Activated CD4-positive, CD25-positive, alpha-beta regulatory T cell treated with anti-CD3 and anti-CD28 coated beads, Interleukin-2, amount 50 U/mL, for 72 hours (primary cell): ENCODE measurements at regions not wholly inside any gene's neighbourhood (a gene's known extent, or its start where the extent isn't known, plus 50 kb on each side); places are given as distances from the start of the nearest gene placed in this dataset.
"Not testable (repeated sequence)": the region's sequence is repeated elsewhere in the genome, so short reads cannot be mapped to it uniquely, and the experiment has no call there.

ENCODE experiments used
- DNase-seq: peaks from one replicate; pipeline ENCODE4 v3.0.0; 2021

- no peak for DNase-seq
Measured at GRCh38 chr6:48706310-48706709, 595.3 kb upstream of the PTCHD4 start.

DNA sequence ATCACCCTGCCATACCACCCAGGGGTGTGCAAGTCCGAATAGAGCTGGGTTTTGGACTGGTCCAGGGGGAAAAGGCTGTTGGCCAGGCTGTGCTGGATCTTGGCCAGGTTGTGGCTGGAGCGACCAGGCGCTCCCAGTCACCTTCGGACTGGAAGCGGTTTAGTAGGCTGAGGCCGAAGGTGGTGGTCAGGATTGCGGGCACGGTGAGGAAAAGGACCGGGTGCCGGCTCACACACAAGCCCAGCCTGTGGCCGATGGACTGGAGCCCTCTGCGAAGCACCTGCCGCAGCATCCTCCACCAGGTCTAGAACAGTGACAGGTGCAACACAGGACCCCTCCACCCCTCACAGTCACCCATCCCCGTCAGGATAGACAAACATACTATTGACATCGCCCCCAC lies 590.6 kb upstream of the PTCHD4 start:
- no peak for DNase-seq

DNA sequence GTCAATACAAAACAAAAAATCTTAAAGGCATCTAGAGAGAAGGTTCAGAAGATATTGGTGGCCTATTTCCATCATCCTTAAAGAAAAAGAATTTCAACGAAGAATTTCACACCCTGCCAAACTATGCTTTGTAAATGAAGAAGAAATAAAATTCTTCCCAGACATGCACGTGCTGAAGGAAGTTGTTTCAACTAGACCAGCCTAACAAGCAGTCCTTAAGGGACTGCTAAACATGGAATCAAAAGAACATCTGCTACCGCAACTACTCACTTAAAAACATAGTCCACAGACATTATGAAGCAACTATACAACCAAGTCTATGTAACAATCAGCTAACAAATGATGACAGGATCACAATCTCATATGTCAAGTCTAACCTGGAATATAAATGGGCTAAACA lies 584.9 kb upstream of the PTCHD4 start:
- no peak for DNase-seq

- DNase-seq = no peak
Measured at GRCh38 chr6:48691420-48691819, 580.4 kb upstream of the PTCHD4 start.

- DNase-seq = no peak
Measured at GRCh38 chr6:48689498-48689897, 578.5 kb upstream of the PTCHD4 start.

GRCh38 chr6:48678390-48678789 lies 567.4 kb upstream of the PTCHD4 start:
- DNase-seq = no peak

DNA sequence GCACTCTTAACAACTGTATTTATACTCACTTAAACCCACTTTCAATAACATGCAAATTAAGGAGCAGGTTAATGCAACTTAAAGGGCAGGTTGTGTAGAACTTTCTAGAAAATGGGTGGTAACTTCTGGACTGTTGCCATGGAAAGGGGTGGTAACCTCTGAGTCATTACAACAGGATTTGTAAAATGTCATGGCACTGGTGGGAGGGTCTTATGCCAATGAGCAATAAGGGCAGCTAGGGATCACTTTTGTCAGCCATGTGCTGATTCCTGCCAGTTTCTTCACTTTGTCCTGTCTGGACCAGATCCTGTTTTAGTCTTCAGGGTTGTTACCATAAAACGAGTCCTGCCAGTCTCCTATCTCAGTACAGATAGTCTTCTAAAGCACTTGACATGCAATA lies 560.5 kb upstream of the PTCHD4 start:
- DNase-seq = no peak

GRCh38 chr6:48670546-48670945 lies 559.5 kb upstream of the PTCHD4 start:
- DNase-seq = no peak

DNA sequence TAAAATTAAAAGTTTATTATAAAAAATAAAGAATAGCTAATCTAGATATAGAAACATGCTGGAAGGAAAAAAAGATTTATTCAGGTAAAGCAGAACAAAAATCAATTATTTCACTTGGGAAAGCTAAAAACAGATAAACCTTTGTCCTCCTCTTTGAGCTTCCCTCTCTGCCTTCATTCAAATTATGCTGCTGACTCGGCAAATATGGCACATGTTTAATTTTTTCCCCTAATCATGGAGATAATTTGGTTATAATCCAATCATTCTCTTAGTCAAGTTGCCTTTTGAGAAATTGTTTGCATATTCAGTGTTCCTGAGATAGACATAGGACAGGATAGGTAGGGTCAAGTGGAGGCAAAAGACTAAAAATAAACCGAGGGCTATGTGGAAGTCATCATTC lies 556.8 kb upstream of the PTCHD4 start:
- DNase-seq = no peak

GRCh38 chr6:48664826-48665225 lies 553.8 kb upstream of the PTCHD4 start:
- DNase-seq = no peak

- no peak for DNase-seq
Measured at GRCh38 chr6:48658915-48659314, 547.9 kb upstream of the PTCHD4 start.

GRCh38 chr6:48641544-48641943 lies 530.5 kb upstream of the PTCHD4 start:
- no peak for DNase-seq

- not testable (repeated sequence) for DNase-seq
Measured at GRCh38 chr6:48638796-48639195, 527.8 kb upstream of the PTCHD4 start.

DNA sequence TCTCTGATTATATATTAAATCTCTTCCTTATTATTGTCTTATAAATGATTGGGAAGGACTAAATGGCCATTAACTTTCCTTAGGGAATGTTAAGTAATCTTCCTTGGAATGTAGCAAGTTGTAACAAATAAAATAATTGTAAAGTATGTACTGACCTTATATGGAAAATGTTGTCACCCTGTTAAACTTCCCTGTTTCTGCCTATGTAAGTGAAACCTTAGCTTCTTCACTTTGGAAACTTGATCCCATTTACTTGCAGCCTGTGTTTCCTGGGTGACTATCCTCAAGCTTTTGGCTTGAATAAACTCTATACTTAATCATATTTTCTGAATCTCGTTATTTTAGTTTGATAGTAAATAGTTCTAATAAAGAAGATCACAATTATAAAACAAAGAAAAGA lies 519.5 kb upstream of the PTCHD4 start:
- no peak for DNase-seq

GRCh38 chr6:48628316-48628715 lies 517.3 kb upstream of the PTCHD4 start:
- no peak for DNase-seq

- no peak for DNase-seq
Measured at GRCh38 chr6:48626421-48626820, 515.4 kb upstream of the PTCHD4 start.

GRCh38 chr6:48624631-48625030 lies 513.6 kb upstream of the PTCHD4 start:
- DNase-seq = no peak

DNA sequence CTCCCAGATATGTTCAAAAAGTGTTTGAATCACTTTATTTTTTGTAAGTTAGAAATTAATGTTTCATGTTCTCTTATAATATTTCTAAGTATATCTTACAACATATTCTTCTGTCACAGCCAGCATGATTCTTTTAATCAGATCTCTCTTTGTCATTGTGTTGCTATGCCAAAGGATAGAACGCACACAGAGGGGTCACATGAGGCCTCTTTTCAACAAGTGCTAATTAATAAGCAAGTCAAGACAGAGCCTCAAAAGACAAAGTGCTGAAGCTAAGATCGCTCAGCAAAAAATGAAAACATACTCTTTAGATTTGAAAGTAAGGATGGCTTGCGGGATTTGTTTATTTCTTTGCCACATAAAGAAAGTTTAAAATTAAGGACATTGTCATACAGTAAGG lies 508.8 kb upstream of the PTCHD4 start:
- no peak for DNase-seq

DNA sequence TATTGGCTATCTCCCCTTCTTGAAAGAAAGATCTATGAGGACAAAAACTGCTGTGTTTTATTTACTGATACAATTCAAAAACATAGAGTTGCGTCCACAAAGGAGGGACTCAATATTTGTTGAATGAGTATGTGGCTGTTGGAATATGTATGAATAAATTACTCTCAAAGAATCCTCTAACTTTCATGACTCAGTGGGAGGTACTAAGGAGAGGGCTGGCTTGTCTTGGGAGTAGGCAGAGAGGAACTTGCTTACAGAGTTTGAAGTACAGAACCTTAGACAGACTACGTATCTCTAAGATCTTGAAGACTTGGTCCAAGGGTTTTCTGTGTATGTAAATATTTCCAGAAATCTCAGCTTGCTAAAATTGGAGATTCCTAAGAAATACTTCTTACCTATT lies 504.0 kb upstream of the PTCHD4 start:
- DNase-seq = no peak

- DNase-seq = no peak
Measured at GRCh38 chr6:48614326-48614725, 503.3 kb upstream of the PTCHD4 start.

GRCh38 chr6:48613231-48613949 lies 502.4 kb upstream of the PTCHD4 start:
- no peak for DNase-seq

- DNase-seq = no peak
Measured at GRCh38 chr6:48611332-48611731, 500.3 kb upstream of the PTCHD4 start.

DNA sequence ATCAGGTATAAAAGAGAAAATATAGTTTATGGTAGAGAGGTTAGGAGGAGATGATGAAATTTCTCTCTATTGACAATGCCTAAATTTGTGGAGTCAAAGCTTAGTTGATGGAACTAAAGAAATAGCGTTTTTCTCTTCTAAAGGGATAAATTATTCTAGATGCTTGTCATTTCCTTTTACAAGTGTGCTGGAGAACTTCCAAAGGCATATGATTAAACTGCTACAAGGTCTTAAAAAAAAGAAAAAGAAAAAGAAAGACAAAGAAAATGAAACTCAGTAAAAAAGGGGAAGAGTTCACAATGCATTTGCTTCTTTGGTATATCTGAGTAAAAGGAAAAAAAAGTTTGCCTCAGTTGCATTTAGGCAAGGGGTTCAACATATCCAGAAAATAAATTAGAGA lies 499.8 kb upstream of the PTCHD4 start:
- DNase-seq = no peak

DNA sequence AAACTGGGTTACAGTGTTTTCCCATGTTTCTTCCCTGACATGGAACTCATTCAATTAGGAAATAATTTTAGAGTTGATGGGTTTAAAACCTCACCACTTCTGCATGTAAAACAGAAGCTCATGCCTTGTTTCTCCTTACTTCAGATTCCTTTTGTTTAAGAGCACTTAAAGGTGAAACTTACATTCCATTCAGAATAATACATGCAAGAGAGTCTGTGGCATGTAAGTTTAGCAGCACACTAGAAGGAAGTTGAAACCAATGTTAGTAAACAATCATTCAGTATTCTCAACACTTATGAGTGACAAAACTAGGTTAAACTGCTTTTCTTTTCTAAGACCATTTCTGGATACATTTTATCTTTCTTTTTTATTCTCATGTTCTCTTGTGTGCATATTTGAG lies 495.6 kb upstream of the PTCHD4 start:
- no peak for DNase-seq

GRCh38 chr6:48597951-48598350 lies 487.0 kb upstream of the PTCHD4 start:
- no peak for DNase-seq

DNA sequence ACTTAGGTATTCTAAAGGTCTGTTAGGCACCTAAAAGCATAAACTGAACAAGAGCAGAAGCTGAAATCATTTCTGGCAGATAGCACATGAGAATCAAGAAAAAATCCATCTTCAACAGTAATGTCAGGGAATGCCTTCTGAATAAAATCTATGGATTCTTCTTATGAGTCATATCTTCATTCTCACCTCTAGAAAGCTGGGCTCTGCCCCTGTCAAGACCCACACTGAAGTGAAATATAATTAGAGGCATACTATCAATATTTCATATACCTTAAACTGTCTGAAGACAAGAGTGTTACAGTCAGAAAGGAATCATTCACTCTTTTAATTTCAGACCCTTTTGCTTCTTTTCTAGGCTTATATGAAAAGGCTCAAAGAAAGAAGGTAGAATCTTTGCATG lies 485.8 kb upstream of the PTCHD4 start:
- no peak for DNase-seq
